GM12878 (cell line): ENCODE measurements at regions not wholly inside any gene's neighbourhood (a gene's known extent, or its start where the extent isn't known, plus 50 kb on each side); places are given as distances from the start of the nearest gene placed in this dataset.

Experiments
- ATAC-seq: fragments of 200-7000 bp; cut with Tn5 transposase; 3 replicates; pipeline ENCODE4 v1.9.1; 2020; ENCODE audit warnings: mild to moderate bottlenecking, moderate library complexity
- BruUV-seq: library from RNA; stranded (reverse); fragments of 400-500 nt; replicated peaks from 2 replicates; lab custom pipeline; 2021; lab: Mats Ljungman, UMichigan
- CTCF ChIA-PET: fragments of 300-600 bp; sonication (Branson Sonifier 250); formaldehyde crosslinking; extraction: SDS; loops from one replicate; lab custom pipeline; 2021; ENCODE audit warnings: inconsistent platforms; lab: Yijun Ruan, JAX
- POLR2A ChIA-PET: fragments of 350-600 bp; formaldehyde crosslinking; extraction: SDS; loops from one replicate; lab custom pipeline; 2021; ENCODE audit warnings: inconsistent platforms; lab: Charles Lee
- RAD21 ChIA-PET: fragments of 300-600 bp; sonication (Branson Sonifier 250); formaldehyde crosslinking; loops from one replicate; lab custom pipeline; 2023; ENCODE audit warnings: antibody characterized with exemption; ENCODE audit not compliant: unreplicated experiment; lab: Charles Lee
- SMC1A ChIA-PET: fragments of 300-600 bp; sonication (Branson Sonifier 250); formaldehyde crosslinking; loops from one replicate; lab custom pipeline; 2023; ENCODE audit not compliant: unreplicated experiment, uncharacterized antibody; lab: Charles Lee
- DNase-seq: peaks from one replicate; pipeline ENCODE4 v3.0.0-alpha.2; 2011; ENCODE audit warnings: low read depth, low spot score
- FAIRE-seq: peaks from 3 replicates; lab custom pipeline; 2011; peaks lifted over from hg19 to GRCh38; lab: Jason Lieb, UNC
- H2AFZ ChIP-seq: 2 replicates; pipeline ENCODE4 v1.6.0; 2011; ENCODE audit warnings: low read depth, low read length, control low read depth; ENCODE audit not compliant: control insufficient read depth
- H3K27ac ChIP-seq: 2 replicates; pipeline ENCODE4 v1.5.1; 2011; ENCODE audit warnings: control low read depth; ENCODE audit not compliant: control insufficient read depth, insufficient read depth
- H3K27me3 ChIP-seq, 2 experiments: replicated peaks in 1 of 2; 2 replicates each; pipeline versions ENCODE4 v1.6.0 to v1.6.1; 2011; ENCODE audit warnings: low read length in 1 of 2; ENCODE audit not compliant: control insufficient read depth in 2 of 2, insufficient read depth in 2 of 2
- H3K36me3 ChIP-seq, 2 experiments: 2 replicates each; pipeline ENCODE4 v1.5.1; 2011; ENCODE audit warnings: low read length in 1 of 2; ENCODE audit not compliant: control insufficient read depth in 2 of 2, insufficient read depth in 2 of 2
- H3K4me1 ChIP-seq: 2 replicates; pipeline ENCODE4 v1.6.1; 2011; ENCODE audit warnings: mild to moderate bottlenecking, low read length, moderate library complexity, mixed read lengths; ENCODE audit not compliant: control insufficient read depth, insufficient read depth
- H3K4me2 ChIP-seq: 2 replicates; pipeline ENCODE4 v1.6.0; 2011; ENCODE audit warnings: control low read depth; ENCODE audit not compliant: control insufficient read depth, insufficient read depth
- H3K4me3 ChIP-seq: fragments of 200-600 bp; sonication (generic); 2 replicates; pipeline ENCODE4 v1.5.1; 2016
- H3K79me2 ChIP-seq: 2 replicates; pipeline ENCODE4 v1.6.0; 2011; ENCODE audit warnings: low read length; ENCODE audit not compliant: control insufficient read depth, insufficient read depth
- H3K9ac ChIP-seq: 2 replicates; pipeline ENCODE4 v1.8.0; 2011; ENCODE audit warnings: low read length, control low read depth, mixed read lengths; ENCODE audit not compliant: control insufficient read depth, insufficient read depth
- H3K9me3 ChIP-seq: replicated peaks from 3 replicates; pipeline ENCODE4 v1.5.1; 2011; ENCODE audit warnings: mild to moderate bottlenecking, low read length; ENCODE audit not compliant: control insufficient read depth, insufficient read depth
- H4K20me1 ChIP-seq: 2 replicates; pipeline ENCODE4 v1.6.0; 2011; ENCODE audit not compliant: control insufficient read depth, insufficient read depth
- CEBPB ChIP-seq, 2 experiments: fragments of 150-350 bp in 1 of 2; IDR thresholded peaks; 2 replicates each; pipeline ENCODE4 v1.6.1; 2012 to 2014; ENCODE audit warnings: low read depth in 2 of 2, low read length in 2 of 2, borderline replicate concordance in 1 of 2, inconsistent platforms in 1 of 2
- CHD2 ChIP-seq: IDR thresholded peaks from 2 replicates; pipeline ENCODE4 v1.6.1; 2011; ENCODE audit warnings: low read depth, low read length, improper control_type of control experiment, borderline replicate concordance
- NFIC ChIP-seq: IDR thresholded peaks from 2 replicates; pipeline ENCODE4 v1.6.1; 2012; ENCODE audit warnings: low read depth, mild to moderate bottlenecking, inconsistent platforms, low read length, moderate library complexity
- PAX5 ChIP-seq: IDR thresholded peaks from 2 replicates; pipeline ENCODE4 v1.6.1; 2011; ENCODE audit warnings: low read depth, low read length, borderline replicate concordance
- RBBP5 ChIP-seq: fragments of 200-600 bp; sonication (generic); conservative IDR thresholded peaks from 2 replicates; pipeline ENCODE4 v1.6.1; 2016
- SMC3 ChIP-seq: IDR thresholded peaks from 2 replicates; pipeline ENCODE4 v1.6.1; 2011; ENCODE audit warnings: low read length, improper control_type of control experiment, borderline replicate concordance
- SREBF2 ChIP-seq: IDR thresholded peaks from 2 replicates; pipeline ENCODE4 v1.6.1; 2012; ENCODE audit warnings: mild to moderate bottlenecking, low read length
- SRF ChIP-seq, 2 experiments: IDR thresholded peaks; 2 replicates each; pipeline ENCODE4 v1.6.1; 2011; ENCODE audit warnings: low read depth in 2 of 2, low read length in 2 of 2, mild to moderate bottlenecking in 1 of 2, moderate library complexity in 1 of 2
- TBL1XR1 ChIP-seq: IDR thresholded peaks from 2 replicates; pipeline ENCODE4 v1.6.1; 2012; ENCODE audit warnings: low read depth, low read length, improper control_type of control experiment
- TCF7 ChIP-seq: IDR thresholded peaks from 2 replicates; pipeline ENCODE4 v1.6.1; 2014; ENCODE audit warnings: antibody characterized with exemption, borderline replicate concordance
- WGBS: methylation state at CpG from one replicate; pipeline ENCODE4 v1.1.6; 2016; ENCODE audit warnings: low lambda C conversion rate; ENCODE audit not compliant: insufficient replicate concordance, insufficient coverage; ENCODE audit errors: missing lambda C conversion rate; 5-methylcytosine and 5-hydroxymethylcytosine counted together
- in situ Hi-C: fragments of 300-500 bp; cut with MboI; formaldehyde crosslinking; loops from 9 replicates; pipeline ENCODE4 v1.14.3; 2018; ENCODE audit warnings: mixed read lengths
- intact Hi-C: fragments of 100-400 bp; cut with micrococcal nuclease; formaldehyde crosslinking; loops from one replicate; pipeline ENCODE4 v1.14.2; 2022; ENCODE audit not compliant: unreplicated experiment
- TF ChIP-seq, protein P1 (sequence below): fragments of 450-650 bp; IDR thresholded peaks from 2 replicates; pipeline ENCODE4 v1.6.1; 2017; ENCODE audit warnings: antibody characterized with exemption, mild to moderate bottlenecking, moderate library complexity
- TF ChIP-seq, protein P2 (sequence below), 3 experiments: IDR thresholded peaks in 2 of 3; conservative IDR thresholded peaks in 1 of 3; 2 replicates each; pipeline ENCODE4 v1.5.1; 2011; ENCODE audit warnings: low read depth in 3 of 3, low read length in 3 of 3, mild to moderate bottlenecking in 3 of 3, control low read depth in 2 of 3, moderate library complexity in 2 of 3, inconsistent platforms in 1 of 3, mixed read lengths in 1 of 3; ENCODE audit not compliant: control insufficient read depth in 2 of 3, insufficient read depth in 1 of 3; ENCODE audit errors: extremely low read depth in 1 of 3
- TF ChIP-seq, protein P3 (sequence below): IDR thresholded peaks from 2 replicates; pipeline ENCODE4 v1.6.1; 2012; ENCODE audit warnings: mild to moderate bottlenecking, low read depth, low read length

DNA sequence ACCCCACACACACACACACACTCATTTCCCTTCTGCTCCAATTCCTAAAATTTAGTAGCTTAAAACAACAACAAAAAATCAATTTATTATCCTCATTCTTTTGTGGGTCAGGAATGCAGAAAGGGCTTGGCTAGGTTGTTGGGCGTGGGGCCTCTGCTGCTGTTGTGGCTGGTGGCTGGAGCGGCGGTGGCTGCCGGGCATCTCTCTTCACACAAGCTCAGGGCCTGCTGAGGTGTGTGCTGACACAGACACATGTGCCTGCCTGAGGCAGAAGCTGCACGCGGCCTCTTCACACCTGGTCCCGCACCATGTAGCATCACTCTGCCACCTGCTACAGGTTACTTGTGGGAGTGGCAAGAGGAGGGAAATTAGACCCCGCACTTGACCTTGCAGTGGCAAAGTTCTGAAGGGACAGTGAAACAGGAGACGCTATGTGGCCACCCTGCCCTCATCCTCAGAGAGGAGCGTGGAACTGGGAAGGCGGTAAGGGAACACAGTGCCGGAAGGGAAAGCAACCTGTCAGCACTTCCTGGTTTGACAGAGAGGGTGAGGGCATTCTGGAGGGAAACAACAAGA lies 64.0 kb upstream of the PRR20G start:
- in situ Hi-C loops (no loop called here), intact Hi-C loops (no loop called here)
- ChIA-PET POLR2A (no interaction called here), RAD21 (no interaction called here), SMC1A (no interaction called here), CTCF (interaction anchor here (1.0 kb wide), 1 partner anchor 22 kb away, joined by 3 read pairs; no protein-coding TSS in a partner anchor)
- Histone ChIP-seq H2AFZ (no peak overlapping the region), H3K9me3 (peaks cover 6% of the 10 kb centered on the region; the same call in 2 of the 3 replicates), H3K27ac (no peak overlapping the region), H3K4me1 (no peaks in the 10 kb centered on the region), H3K4me2 (no peak overlapping the region), H3K36me3 (no peaks in the 10 kb centered on the region), H3K4me3 (no peak overlapping the region), H3K27me3 (no peaks in the 10 kb centered on the region; a peak in 2 of 4 replicates), H3K79me2 (no peaks in the 10 kb centered on the region), H3K9ac (no peak overlapping the region), H4K20me1 (no peaks in the 10 kb centered on the region)
- FAIRE-seq (no peak), DNase-seq (no peak), ATAC-seq (no peak)
- BruUV-seq = no TSS peak
- WGBS = 77% methylated on average over 12 of the region's 12 CpGs
- TF ChIP-seq SRF (IDR thresholded peaks at IDR 0.05; ENCODE audit: low read depth in 2 of 2, low read length in 2 of 2) = no peak
- TF ChIP-seq RBBP5 = no peak
- no peak for TF ChIP-seq CHD2
- TF ChIP-seq, protein P1, sequence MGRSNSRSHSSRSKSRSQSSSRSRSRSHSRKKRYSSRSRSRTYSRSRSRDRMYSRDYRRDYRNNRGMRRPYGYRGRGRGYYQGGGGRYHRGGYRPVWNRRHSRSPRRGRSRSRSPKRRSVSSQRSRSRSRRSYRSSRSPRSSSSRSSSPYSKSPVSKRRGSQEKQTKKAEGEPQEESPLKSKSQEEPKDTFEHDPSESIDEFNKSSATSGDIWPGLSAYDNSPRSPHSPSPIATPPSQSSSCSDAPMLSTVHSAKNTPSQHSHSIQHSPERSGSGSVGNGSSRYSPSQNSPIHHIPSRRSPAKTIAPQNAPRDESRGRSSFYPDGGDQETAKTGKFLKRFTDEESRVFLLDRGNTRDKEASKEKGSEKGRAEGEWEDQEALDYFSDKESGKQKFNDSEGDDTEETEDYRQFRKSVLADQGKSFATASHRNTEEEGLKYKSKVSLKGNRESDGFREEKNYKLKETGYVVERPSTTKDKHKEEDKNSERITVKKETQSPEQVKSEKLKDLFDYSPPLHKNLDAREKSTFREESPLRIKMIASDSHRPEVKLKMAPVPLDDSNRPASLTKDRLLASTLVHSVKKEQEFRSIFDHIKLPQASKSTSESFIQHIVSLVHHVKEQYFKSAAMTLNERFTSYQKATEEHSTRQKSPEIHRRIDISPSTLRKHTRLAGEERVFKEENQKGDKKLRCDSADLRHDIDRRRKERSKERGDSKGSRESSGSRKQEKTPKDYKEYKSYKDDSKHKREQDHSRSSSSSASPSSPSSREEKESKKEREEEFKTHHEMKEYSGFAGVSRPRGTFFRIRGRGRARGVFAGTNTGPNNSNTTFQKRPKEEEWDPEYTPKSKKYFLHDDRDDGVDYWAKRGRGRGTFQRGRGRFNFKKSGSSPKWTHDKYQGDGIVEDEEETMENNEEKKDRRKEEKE = no peak
- TF ChIP-seq, protein P2, sequence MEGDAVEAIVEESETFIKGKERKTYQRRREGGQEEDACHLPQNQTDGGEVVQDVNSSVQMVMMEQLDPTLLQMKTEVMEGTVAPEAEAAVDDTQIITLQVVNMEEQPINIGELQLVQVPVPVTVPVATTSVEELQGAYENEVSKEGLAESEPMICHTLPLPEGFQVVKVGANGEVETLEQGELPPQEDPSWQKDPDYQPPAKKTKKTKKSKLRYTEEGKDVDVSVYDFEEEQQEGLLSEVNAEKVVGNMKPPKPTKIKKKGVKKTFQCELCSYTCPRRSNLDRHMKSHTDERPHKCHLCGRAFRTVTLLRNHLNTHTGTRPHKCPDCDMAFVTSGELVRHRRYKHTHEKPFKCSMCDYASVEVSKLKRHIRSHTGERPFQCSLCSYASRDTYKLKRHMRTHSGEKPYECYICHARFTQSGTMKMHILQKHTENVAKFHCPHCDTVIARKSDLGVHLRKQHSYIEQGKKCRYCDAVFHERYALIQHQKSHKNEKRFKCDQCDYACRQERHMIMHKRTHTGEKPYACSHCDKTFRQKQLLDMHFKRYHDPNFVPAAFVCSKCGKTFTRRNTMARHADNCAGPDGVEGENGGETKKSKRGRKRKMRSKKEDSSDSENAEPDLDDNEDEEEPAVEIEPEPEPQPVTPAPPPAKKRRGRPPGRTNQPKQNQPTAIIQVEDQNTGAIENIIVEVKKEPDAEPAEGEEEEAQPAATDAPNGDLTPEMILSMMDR (IDR thresholded peaks at IDR 0.05 in 2 of 3, conservative IDR thresholded peaks at IDR 0.05 in 1 of 3; ENCODE audit: control insufficient read depth in 2 of 3, extremely low read depth in 1 of 3, insufficient read depth in 1 of 3, low read depth in 3 of 3, low read length in 3 of 3) = no peak
- no peak for TF ChIP-seq PAX5
- TF ChIP-seq, protein P3, sequence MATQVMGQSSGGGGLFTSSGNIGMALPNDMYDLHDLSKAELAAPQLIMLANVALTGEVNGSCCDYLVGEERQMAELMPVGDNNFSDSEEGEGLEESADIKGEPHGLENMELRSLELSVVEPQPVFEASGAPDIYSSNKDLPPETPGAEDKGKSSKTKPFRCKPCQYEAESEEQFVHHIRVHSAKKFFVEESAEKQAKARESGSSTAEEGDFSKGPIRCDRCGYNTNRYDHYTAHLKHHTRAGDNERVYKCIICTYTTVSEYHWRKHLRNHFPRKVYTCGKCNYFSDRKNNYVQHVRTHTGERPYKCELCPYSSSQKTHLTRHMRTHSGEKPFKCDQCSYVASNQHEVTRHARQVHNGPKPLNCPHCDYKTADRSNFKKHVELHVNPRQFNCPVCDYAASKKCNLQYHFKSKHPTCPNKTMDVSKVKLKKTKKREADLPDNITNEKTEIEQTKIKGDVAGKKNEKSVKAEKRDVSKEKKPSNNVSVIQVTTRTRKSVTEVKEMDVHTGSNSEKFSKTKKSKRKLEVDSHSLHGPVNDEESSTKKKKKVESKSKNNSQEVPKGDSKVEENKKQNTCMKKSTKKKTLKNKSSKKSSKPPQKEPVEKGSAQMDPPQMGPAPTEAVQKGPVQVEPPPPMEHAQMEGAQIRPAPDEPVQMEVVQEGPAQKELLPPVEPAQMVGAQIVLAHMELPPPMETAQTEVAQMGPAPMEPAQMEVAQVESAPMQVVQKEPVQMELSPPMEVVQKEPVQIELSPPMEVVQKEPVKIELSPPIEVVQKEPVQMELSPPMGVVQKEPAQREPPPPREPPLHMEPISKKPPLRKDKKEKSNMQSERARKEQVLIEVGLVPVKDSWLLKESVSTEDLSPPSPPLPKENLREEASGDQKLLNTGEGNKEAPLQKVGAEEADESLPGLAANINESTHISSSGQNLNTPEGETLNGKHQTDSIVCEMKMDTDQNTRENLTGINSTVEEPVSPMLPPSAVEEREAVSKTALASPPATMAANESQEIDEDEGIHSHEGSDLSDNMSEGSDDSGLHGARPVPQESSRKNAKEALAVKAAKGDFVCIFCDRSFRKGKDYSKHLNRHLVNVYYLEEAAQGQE = no peak
- TF ChIP-seq SMC3 = no peak
- no peak for TF ChIP-seq NFIC
- no peak for TF ChIP-seq TCF7
- TF ChIP-seq SREBF2 = no peak
- no peak for TF ChIP-seq CEBPB (IDR thresholded peaks at IDR 0.05; ENCODE audit: borderline replicate concordance in 1 of 2, low read depth in 2 of 2, low read length in 2 of 2)
- no peak for TF ChIP-seq TBL1XR1
